SK-N-SH (cell line): ENCODE measurements at regions not wholly inside any gene's neighbourhood (a gene's known extent, or its start where the extent isn't known, plus 50 kb on each side); places are given as distances from the start of the nearest gene placed in this dataset.

ENCODE experiments used
- GATA2 ChIP-seq: sonication (generic); formaldehyde crosslinking; IDR thresholded peaks from 2 replicates; pipeline ENCODE4 v1.5.0; 2020; ENCODE audit warnings: mild to moderate bottlenecking, missing genetic modification reagents
- TF ChIP-seq, protein P1 (sequence below): fragments of 200-600 bp; sonication (generic); IDR thresholded peaks from 2 replicates; pipeline ENCODE4 v1.6.1; 2017; ENCODE audit warnings: antibody characterized with exemption, mild to moderate bottlenecking, moderate library complexity

- TF ChIP-seq, protein P1, sequence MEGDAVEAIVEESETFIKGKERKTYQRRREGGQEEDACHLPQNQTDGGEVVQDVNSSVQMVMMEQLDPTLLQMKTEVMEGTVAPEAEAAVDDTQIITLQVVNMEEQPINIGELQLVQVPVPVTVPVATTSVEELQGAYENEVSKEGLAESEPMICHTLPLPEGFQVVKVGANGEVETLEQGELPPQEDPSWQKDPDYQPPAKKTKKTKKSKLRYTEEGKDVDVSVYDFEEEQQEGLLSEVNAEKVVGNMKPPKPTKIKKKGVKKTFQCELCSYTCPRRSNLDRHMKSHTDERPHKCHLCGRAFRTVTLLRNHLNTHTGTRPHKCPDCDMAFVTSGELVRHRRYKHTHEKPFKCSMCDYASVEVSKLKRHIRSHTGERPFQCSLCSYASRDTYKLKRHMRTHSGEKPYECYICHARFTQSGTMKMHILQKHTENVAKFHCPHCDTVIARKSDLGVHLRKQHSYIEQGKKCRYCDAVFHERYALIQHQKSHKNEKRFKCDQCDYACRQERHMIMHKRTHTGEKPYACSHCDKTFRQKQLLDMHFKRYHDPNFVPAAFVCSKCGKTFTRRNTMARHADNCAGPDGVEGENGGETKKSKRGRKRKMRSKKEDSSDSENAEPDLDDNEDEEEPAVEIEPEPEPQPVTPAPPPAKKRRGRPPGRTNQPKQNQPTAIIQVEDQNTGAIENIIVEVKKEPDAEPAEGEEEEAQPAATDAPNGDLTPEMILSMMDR, result no peak
- peak; percentile 68 for TF ChIP-seq GATA2 (CRISPR knock-in tag)
These were observed 738.6 kb upstream of the ZNF608 start for GRCh38 chr5:125484742-125485641.
